T-helper 2 cell treated with Interferon-gamma antibody and Interleukin-4, amounts not matched to agents 5 μg/mL and 100 μg/mL, for 36 hours (primary cell): ENCODE measurements at regions not wholly inside any gene's neighbourhood (a gene's known extent, or its start where the extent isn't known, plus 50 kb on each side); places are given as distances from the start of the nearest gene placed in this dataset.

ENCODE experiments used
- DNase-seq: peaks from one replicate; pipeline ENCODE4 v3.0.0; 2021; ENCODE audit warnings: low spot score
- H3K27ac Mint-ChIP-seq: one replicate; pipeline ENCODE4 v1.8.0; 2021; ENCODE audit warnings: mild to moderate bottlenecking, mixed read lengths
- H3K27me3 Mint-ChIP-seq: one replicate; pipeline ENCODE4 v1.8.0; 2021; ENCODE audit warnings: low read depth, mixed read lengths
- H3K36me3 Mint-ChIP-seq: one replicate; pipeline ENCODE4 v1.8.0; 2021; ENCODE audit warnings: low read depth, mixed read lengths
- H3K4me1 Mint-ChIP-seq: one replicate; pipeline ENCODE4 v1.8.0; 2021; ENCODE audit warnings: low read depth, mixed read lengths
- H3K4me3 Mint-ChIP-seq: one replicate; pipeline ENCODE4 v1.8.0; 2022; ENCODE audit warnings: mild to moderate bottlenecking, moderate library complexity, mixed read lengths
- H3K9me3 Mint-ChIP-seq: one replicate; pipeline ENCODE4 v1.8.0; 2021; ENCODE audit warnings: mixed read lengths

DNA sequence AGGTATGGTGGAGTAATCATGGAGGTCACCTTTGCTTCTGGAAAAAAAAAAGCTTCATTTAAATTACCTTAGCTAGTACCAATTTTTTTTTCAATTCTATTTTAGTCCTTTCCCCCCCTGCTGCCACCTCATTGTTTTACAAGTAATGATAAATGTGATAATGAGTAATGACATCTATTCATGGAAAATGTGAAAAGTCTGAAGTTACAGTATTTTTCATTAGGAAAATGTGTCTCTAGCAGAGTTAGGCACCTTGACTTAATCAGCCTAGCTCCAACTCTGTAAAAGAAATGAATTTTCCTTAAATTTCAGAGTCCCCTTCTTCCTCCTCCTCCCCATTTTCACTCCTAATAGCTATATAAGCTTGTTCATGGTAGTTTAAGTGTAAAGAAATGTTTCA, 204.9 kb upstream of the USP25 start:
- Mint-ChIP-seq H3K9me3 (peaks cover 8% of the 10 kb centered on the region), H3K27me3 (peaks cover under 1% of the 10 kb centered on the region), H3K4me3 (no peak overlapping the region), H3K4me1 (peaks cover 11% of the 10 kb centered on the region), H3K27ac (no peak overlapping the region), H3K36me3 (peaks cover 3% of the 10 kb centered on the region)
- DNase-seq: no peak

- DNase-seq: no peak
- no peak overlapping the region for H3K27ac Mint-ChIP-seq
- peaks cover 3% of the 10 kb centered on the region for H3K4me1 Mint-ChIP-seq
- H3K9me3 Mint-ChIP-seq: peaks cover 4% of the 10 kb centered on the region
- H3K36me3 Mint-ChIP-seq: no peaks in the 10 kb centered on the region
- H3K27me3 Mint-ChIP-seq: peaks cover 2% of the 10 kb centered on the region
- H3K4me3 Mint-ChIP-seq: no peak overlapping the region
Observed at GRCh38 chr21:15526798-15527197, 203.0 kb upstream of the USP25 start.

- Mint-ChIP-seq H3K4me1 (peaks cover 3% of the 10 kb centered on the region), H3K27ac (no peak overlapping the region), H3K9me3 (peaks cover 4% of the 10 kb centered on the region), H3K27me3 (peaks cover 7% of the 10 kb centered on the region), H3K4me3 (no peak overlapping the region), H3K36me3 (no peaks in the 10 kb centered on the region)
- DNase-seq: no peak
Observed at GRCh38 chr21:15528346-15528745, 201.4 kb upstream of the USP25 start.

- Mint-ChIP-seq H3K9me3 (peaks cover 4% of the 10 kb centered on the region), H3K36me3 (no peaks in the 10 kb centered on the region), H3K4me1 (peaks cover 6% of the 10 kb centered on the region), H3K4me3 (no peak overlapping the region), H3K27me3 (peaks cover 7% of the 10 kb centered on the region), H3K27ac (no peak overlapping the region)
- DNase-seq: no peak
Observed at GRCh38 chr21:15531986-15532385, 197.8 kb upstream of the USP25 start.

DNA sequence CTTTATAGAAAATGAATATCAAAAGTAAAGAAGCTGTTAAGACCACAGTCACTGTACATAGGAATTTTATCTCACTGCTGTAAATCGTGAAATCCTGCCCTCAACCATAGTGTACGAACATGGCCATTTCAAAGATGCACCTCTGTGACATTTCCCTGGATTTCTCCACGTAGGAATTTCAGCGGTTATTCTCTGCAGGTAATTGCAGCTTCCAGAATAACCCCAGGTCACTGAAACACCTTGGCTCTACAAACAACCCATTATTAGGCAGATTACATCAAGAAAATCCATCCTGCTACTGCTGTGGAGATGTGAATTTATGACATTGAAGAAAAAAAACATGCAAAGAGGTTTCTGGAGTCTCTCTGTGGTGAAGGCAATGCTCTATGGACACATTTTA, 196.2 kb upstream of the USP25 start:
- no peak overlapping the region for H3K27ac Mint-ChIP-seq
- no peaks in the 10 kb centered on the region for H3K36me3 Mint-ChIP-seq
- H3K9me3 Mint-ChIP-seq: peaks cover 4% of the 10 kb centered on the region
- peaks cover 11% of the 10 kb centered on the region for H3K27me3 Mint-ChIP-seq
- no peak for DNase-seq
- H3K4me3 Mint-ChIP-seq: no peak overlapping the region
- peaks cover 6% of the 10 kb centered on the region for H3K4me1 Mint-ChIP-seq

DNA sequence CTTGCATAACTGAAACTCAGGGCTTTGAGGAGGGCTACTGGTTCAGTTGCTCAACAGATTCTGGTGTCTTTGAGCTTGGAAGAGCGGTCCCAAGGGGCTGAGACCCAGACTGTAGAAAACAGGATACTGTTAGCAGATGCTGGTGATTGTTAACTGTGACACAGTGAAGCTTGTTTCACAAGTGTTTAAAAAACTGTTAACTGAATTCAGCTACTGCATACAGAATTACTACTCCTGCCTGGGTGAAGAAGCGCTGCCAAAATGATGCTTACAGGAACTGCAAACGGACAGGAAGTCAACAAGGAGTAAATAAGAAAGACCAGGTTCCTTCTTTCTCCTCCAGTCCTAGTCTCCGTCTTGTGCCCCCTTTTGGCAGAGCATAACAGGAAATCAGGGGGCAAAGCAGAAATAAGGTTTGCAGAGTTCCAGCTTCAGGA, 195.3 kb upstream of the USP25 start:
- H3K27me3 Mint-ChIP-seq: peaks cover 13% of the 10 kb centered on the region
- no peak overlapping the region for H3K4me3 Mint-ChIP-seq
- peaks cover 6% of the 10 kb centered on the region for H3K4me1 Mint-ChIP-seq
- DNase-seq: no peak
- H3K9me3 Mint-ChIP-seq: peaks cover 4% of the 10 kb centered on the region
- no peak overlapping the region for H3K27ac Mint-ChIP-seq
- H3K36me3 Mint-ChIP-seq: no peaks in the 10 kb centered on the region

- DNase-seq: no peak
- no peak overlapping the region for H3K27ac Mint-ChIP-seq
- no peaks in the 10 kb centered on the region for H3K36me3 Mint-ChIP-seq
- no peak overlapping the region for H3K4me3 Mint-ChIP-seq
- H3K27me3 Mint-ChIP-seq: peaks cover 9% of the 10 kb centered on the region
- no peaks in the 10 kb centered on the region for H3K9me3 Mint-ChIP-seq
- peaks cover 3% of the 10 kb centered on the region for H3K4me1 Mint-ChIP-seq
Observed at GRCh38 chr21:15539376-15539775, 190.4 kb upstream of the USP25 start.

DNA sequence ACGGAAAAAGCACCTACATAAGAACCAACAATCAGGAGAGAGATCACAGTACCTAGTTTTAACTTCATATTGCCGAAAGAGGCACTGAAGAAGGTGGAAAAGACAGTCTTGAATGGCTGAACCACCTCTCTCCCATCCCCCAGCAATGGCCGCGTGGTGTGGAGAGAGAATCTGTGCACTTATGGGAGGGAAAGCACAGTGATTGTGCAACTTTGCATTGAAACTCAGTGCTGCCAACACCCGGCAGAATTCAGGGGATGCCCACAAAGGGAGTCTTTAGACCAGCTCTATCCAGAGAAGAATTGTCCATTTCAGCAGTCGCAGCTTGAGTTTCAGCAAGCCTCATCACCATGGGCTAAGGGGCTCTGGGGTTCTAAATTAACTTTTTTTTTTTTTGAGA, 186.3 kb upstream of the USP25 start:
- no peak overlapping the region for H3K27ac Mint-ChIP-seq
- peaks cover 8% of the 10 kb centered on the region for H3K27me3 Mint-ChIP-seq
- no peak overlapping the region for H3K4me3 Mint-ChIP-seq
- DNase-seq: no peak
- no peaks in the 10 kb centered on the region for H3K36me3 Mint-ChIP-seq
- H3K9me3 Mint-ChIP-seq: no peaks in the 10 kb centered on the region
- H3K4me1 Mint-ChIP-seq: no peaks in the 10 kb centered on the region

DNA sequence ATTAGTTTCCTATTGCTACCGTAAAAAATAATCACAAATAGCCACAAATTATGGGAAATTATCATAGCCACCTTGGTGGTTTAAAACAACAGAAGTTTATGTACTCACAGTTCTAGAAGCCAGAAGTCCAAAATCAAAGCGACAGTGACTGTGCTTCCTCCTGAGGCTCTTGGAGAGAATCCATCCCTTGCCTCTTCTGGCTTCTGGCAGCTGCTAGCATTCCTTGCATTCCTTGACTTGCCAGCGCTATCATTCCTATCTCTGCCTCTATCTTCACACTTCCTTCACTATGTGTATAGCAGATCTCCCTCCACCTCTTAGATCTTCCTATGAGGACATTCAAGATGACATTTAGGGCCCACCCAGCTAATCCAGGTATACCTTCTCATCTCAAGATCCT, 180.1 kb upstream of the USP25 start:
- H3K36me3 Mint-ChIP-seq: no peaks in the 10 kb centered on the region
- no peak for DNase-seq
- no peak overlapping the region for H3K4me3 Mint-ChIP-seq
- no peaks in the 10 kb centered on the region for H3K9me3 Mint-ChIP-seq
- no peak overlapping the region for H3K27ac Mint-ChIP-seq
- H3K27me3 Mint-ChIP-seq: peaks cover 4% of the 10 kb centered on the region
- peaks cover 2% of the 10 kb centered on the region for H3K4me1 Mint-ChIP-seq

DNA sequence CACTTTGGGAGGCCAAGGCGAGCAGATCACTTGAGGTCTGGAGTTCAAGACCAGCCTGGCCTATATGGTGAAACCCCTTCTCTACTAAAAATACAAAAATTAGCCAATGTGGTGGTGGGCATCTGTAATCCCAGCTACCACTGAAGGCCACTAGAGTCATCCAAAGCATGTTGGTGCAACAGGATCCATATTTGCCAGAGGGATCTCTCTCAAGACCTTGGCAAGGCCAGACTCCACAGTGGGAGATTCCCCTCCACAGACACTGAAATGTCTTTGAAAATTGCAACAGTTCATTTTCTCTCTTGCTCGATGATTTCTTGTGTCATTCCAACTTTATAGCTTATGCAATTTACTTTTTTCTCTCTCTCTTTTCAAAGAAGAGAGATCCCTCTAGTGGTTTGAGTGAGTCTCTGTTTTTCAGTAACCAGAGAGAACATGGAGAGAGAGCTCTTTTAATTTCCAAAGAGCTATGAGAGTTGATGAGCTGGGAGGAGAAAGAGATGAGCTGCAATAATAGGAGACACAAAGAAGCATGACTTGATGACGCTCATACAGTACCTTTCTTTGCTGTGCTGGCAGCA, 176.8 kb upstream of the USP25 start:
- no peaks in the 10 kb centered on the region for H3K36me3 Mint-ChIP-seq
- H3K27me3 Mint-ChIP-seq: peaks cover 4% of the 10 kb centered on the region
- H3K4me3 Mint-ChIP-seq: no peak overlapping the region
- DNase-seq: no peak
- no peak overlapping the region for H3K27ac Mint-ChIP-seq
- H3K4me1 Mint-ChIP-seq: peaks cover 2% of the 10 kb centered on the region
- no peaks in the 10 kb centered on the region for H3K9me3 Mint-ChIP-seq

- H3K27ac Mint-ChIP-seq: no peak overlapping the region
- peaks cover 2% of the 10 kb centered on the region for H3K4me1 Mint-ChIP-seq
- no peak overlapping the region for H3K4me3 Mint-ChIP-seq
- peaks cover 2% of the 10 kb centered on the region for H3K27me3 Mint-ChIP-seq
- no peaks in the 10 kb centered on the region for H3K9me3 Mint-ChIP-seq
- no peak for DNase-seq
- no peaks in the 10 kb centered on the region for H3K36me3 Mint-ChIP-seq
Observed at GRCh38 chr21:15557925-15558324, 171.9 kb upstream of the USP25 start.

DNA sequence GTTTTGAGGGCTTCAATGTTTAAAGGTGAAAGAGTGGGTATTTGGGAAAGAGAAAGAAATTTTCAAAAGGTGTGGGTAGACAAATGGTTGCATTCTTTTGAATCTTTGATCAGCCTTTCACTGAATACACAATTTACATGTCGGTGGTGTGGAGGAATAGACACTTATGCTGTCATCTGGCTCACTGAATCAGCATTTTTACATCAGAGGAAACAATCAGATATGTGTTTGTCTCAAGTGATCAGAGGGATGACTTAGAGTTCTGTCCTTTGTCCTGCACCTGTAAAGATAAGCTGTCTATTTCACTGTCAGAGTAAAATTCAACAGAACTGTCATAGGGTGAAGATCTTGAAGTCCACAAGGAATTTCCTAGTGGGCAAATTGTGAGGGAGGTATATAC, 170.9 kb upstream of the USP25 start:
- H3K27me3 Mint-ChIP-seq: no peaks in the 10 kb centered on the region
- H3K9me3 Mint-ChIP-seq: no peaks in the 10 kb centered on the region
- no peak overlapping the region for H3K27ac Mint-ChIP-seq
- no peak for DNase-seq
- no peak overlapping the region for H3K4me3 Mint-ChIP-seq
- no peaks in the 10 kb centered on the region for H3K4me1 Mint-ChIP-seq
- H3K36me3 Mint-ChIP-seq: no peaks in the 10 kb centered on the region

- Mint-ChIP-seq H3K36me3 (no peaks in the 10 kb centered on the region), H3K4me3 (no peak overlapping the region), H3K4me1 (no peaks in the 10 kb centered on the region), H3K9me3 (no peaks in the 10 kb centered on the region), H3K27me3 (no peaks in the 10 kb centered on the region), H3K27ac (no peak overlapping the region)
- DNase-seq: no peak
Observed at GRCh38 chr21:15559660-15560059, 170.1 kb upstream of the USP25 start.

GRCh38 chr21:15560383-15561056, 169.3 kb upstream of the USP25 start:
- H3K36me3 Mint-ChIP-seq: no peaks in the 10 kb centered on the region
- no peaks in the 10 kb centered on the region for H3K9me3 Mint-ChIP-seq
- H3K27me3 Mint-ChIP-seq: no peaks in the 10 kb centered on the region
- DNase-seq: no peak
- no peak overlapping the region for H3K4me3 Mint-ChIP-seq
- H3K27ac Mint-ChIP-seq: no peak overlapping the region
- H3K4me1 Mint-ChIP-seq: no peaks in the 10 kb centered on the region

GRCh38 chr21:15562748-15563147, 167.0 kb upstream of the USP25 start:
- no peak overlapping the region for H3K4me3 Mint-ChIP-seq
- H3K27ac Mint-ChIP-seq: no peak overlapping the region
- no peaks in the 10 kb centered on the region for H3K9me3 Mint-ChIP-seq
- no peak for DNase-seq
- peaks cover 6% of the 10 kb centered on the region for H3K27me3 Mint-ChIP-seq
- H3K36me3 Mint-ChIP-seq: no peaks in the 10 kb centered on the region
- H3K4me1 Mint-ChIP-seq: no peaks in the 10 kb centered on the region
